Stimulated activated CD4-positive, alpha-beta T cell treated with anti-CD3 and anti-CD28 coated beads, Interleukin-1b, Interleukin-23, amount 100 ng/mL, for 48 hours (primary cell): ENCODE measurements at regions not wholly inside any gene's neighbourhood (a gene's known extent, or its start where the extent isn't known, plus 50 kb on each side); places are given as distances from the start of the nearest gene placed in this dataset.

ENCODE experiments used
- DNase-seq: peaks from one replicate; pipeline ENCODE4 v3.0.0-alpha.2; 2020

- DNase-seq: no peak
Observed at GRCh38 chr5:30838936-30839496, 354.5 kb upstream of the CDH6 start.

GRCh38 chr5:30832519-30832918 is 361.0 kb upstream of the CDH6 start:
- no peak for DNase-seq

- DNase-seq: no peak
Observed at GRCh38 chr5:30831605-30832004, 361.9 kb upstream of the CDH6 start.

- no peak for DNase-seq
Observed at GRCh38 chr5:30831123-30831522, 362.4 kb upstream of the CDH6 start.

GRCh38 chr5:30811298-30811697 is 382.2 kb upstream of the CDH6 start:
- DNase-seq: no peak

- DNase-seq: no peak
Observed at GRCh38 chr5:30809933-30810332, 383.6 kb upstream of the CDH6 start.

GRCh38 chr5:30808996-30809395 is 384.5 kb upstream of the CDH6 start:
- no peak for DNase-seq

- no peak for DNase-seq
Observed at GRCh38 chr5:30804739-30805505, 388.6 kb upstream of the CDH6 start.

- DNase-seq: no peak
Observed at GRCh38 chr5:30802961-30803705, 390.4 kb upstream of the CDH6 start.

- DNase-seq: no peak
Observed at GRCh38 chr5:30781643-30782042, 411.8 kb upstream of the CDH6 start.

- no peak for DNase-seq
Observed at GRCh38 chr5:30768056-30768690, 425.3 kb upstream of the CDH6 start.

GRCh38 chr5:30765706-30766105 is 427.8 kb upstream of the CDH6 start:
- DNase-seq: no peak

GRCh38 chr5:30765227-30765626 is 428.3 kb upstream of the CDH6 start:
- no peak for DNase-seq

- DNase-seq: no peak
Observed at GRCh38 chr5:30764704-30765103, 428.8 kb upstream of the CDH6 start.

GRCh38 chr5:30759731-30760130 is 433.8 kb upstream of the CDH6 start:
- no peak for DNase-seq

- DNase-seq: no peak
Observed at GRCh38 chr5:30752015-30752414, 441.5 kb upstream of the CDH6 start.

- no peak for DNase-seq
Observed at GRCh38 chr5:30749971-30750370, 443.5 kb upstream of the CDH6 start.

GRCh38 chr5:30747412-30747811 is 446.1 kb upstream of the CDH6 start:
- DNase-seq: no peak

GRCh38 chr5:30736669-30737068 is 456.8 kb upstream of the CDH6 start:
- DNase-seq: no peak

- DNase-seq: no peak
Observed at GRCh38 chr5:30734118-30734517, 459.4 kb upstream of the CDH6 start.

- no peak for DNase-seq
Observed at GRCh38 chr5:30725073-30725472, 468.4 kb upstream of the CDH6 start.

GRCh38 chr5:30698217-30698616 is 495.3 kb upstream of the CDH6 start:
- no peak for DNase-seq

GRCh38 chr5:30693326-30693725 is 500.2 kb upstream of the CDH6 start:
- no peak for DNase-seq

GRCh38 chr5:30690931-30691330 is 502.6 kb upstream of the CDH6 start:
- DNase-seq: no peak
